ENCODE measurements at regions not wholly inside any gene's neighbourhood (a gene's known extent, or its start where the extent isn't known, plus 50 kb on each side); places are given as distances from the start of the nearest gene placed in this dataset.
"Not testable (repeated sequence)": the region's sequence is repeated elsewhere in the genome, so short reads cannot be mapped to it uniquely, and the experiment has no call there.

- Histone ChIP-seq H3K4me3 (no peak overlapping the region), H3K27me3 (no peaks in the 10 kb centered on the region), H3K9me3 (no peaks in the 10 kb centered on the region), H3K9ac (no peak overlapping the region), H3K4me1 (no peaks in the 10 kb centered on the region), H3K27ac (no peak overlapping the region), H3K36me3 (no peaks in the 10 kb centered on the region), H3K4me2 (no peak overlapping the region), H4K20me1 (no peaks in the 10 kb centered on the region)
- TF ChIP-seq Cebpa-rat (IDR thresholded peaks at IDR 0.05) = no peak
Observed at GRCh38 chr13:78897200-78897599, 238.2 kb upstream of the OBI1 start.

GRCh38 chr13:78884571-78884970 lies 225.6 kb upstream of the OBI1 start:
- no peaks in the 10 kb centered on the region for H3K9me3 ChIP-seq
- no peaks in the 10 kb centered on the region for H3K4me1 ChIP-seq
- no peak overlapping the region for H3K27ac ChIP-seq
- H3K4me3 ChIP-seq = no peak overlapping the region
- no peaks in the 10 kb centered on the region for H3K27me3 ChIP-seq
- TF ChIP-seq Cebpa-rat (IDR thresholded peaks at IDR 0.05) = no peak
- no peaks in the 10 kb centered on the region for H4K20me1 ChIP-seq
- no peak overlapping the region for H3K9ac ChIP-seq
- no peaks in the 10 kb centered on the region for H3K36me3 ChIP-seq
- H3K4me2 ChIP-seq = no peak overlapping the region

- TF ChIP-seq Cebpa-rat (IDR thresholded peaks at IDR 0.05) = no peak
- H3K9me3 ChIP-seq = no peaks in the 10 kb centered on the region
- H3K27me3 ChIP-seq = no peaks in the 10 kb centered on the region
- H3K36me3 ChIP-seq = no peaks in the 10 kb centered on the region
- no peaks in the 10 kb centered on the region for H3K4me1 ChIP-seq
- no peak overlapping the region for H3K9ac ChIP-seq
- H3K27ac ChIP-seq = no peak overlapping the region
- H4K20me1 ChIP-seq = no peaks in the 10 kb centered on the region
- no peak overlapping the region for H3K4me2 ChIP-seq
- H3K4me3 ChIP-seq = no peak overlapping the region
Observed at GRCh38 chr13:78881751-78882150, 222.8 kb upstream of the OBI1 start.

- no peak overlapping the region for H3K4me3 ChIP-seq
- H4K20me1 ChIP-seq = no peaks in the 10 kb centered on the region
- no peak for TF ChIP-seq Cebpa-rat (IDR thresholded peaks at IDR 0.05)
- H3K27ac ChIP-seq = no peak overlapping the region
- H3K36me3 ChIP-seq = no peaks in the 10 kb centered on the region
- no peaks in the 10 kb centered on the region for H3K27me3 ChIP-seq
- H3K9me3 ChIP-seq = no peaks in the 10 kb centered on the region
- H3K4me1 ChIP-seq = no peaks in the 10 kb centered on the region
- H3K4me2 ChIP-seq = no peak overlapping the region
- no peak overlapping the region for H3K9ac ChIP-seq
Observed at GRCh38 chr13:78881054-78881453, 222.1 kb upstream of the OBI1 start.

GRCh38 chr13:78876915-78877549 lies 218.1 kb upstream of the OBI1 start:
- Histone ChIP-seq H3K4me3 (no peak overlapping the region), H3K27ac (no peak overlapping the region), H3K4me2 (no peak overlapping the region), H3K9ac (no peak overlapping the region), H3K27me3 (no peaks in the 10 kb centered on the region), H3K4me1 (no peaks in the 10 kb centered on the region), H4K20me1 (no peaks in the 10 kb centered on the region), H3K36me3 (no peaks in the 10 kb centered on the region), H3K9me3 (no peaks in the 10 kb centered on the region)
- no peak for TF ChIP-seq Cebpa-rat (IDR thresholded peaks at IDR 0.05)

- no peaks in the 10 kb centered on the region for H3K36me3 ChIP-seq
- no peaks in the 10 kb centered on the region for H3K27me3 ChIP-seq
- no peak for TF ChIP-seq Cebpa-rat (IDR thresholded peaks at IDR 0.05)
- no peak overlapping the region for H3K9ac ChIP-seq
- no peak overlapping the region for H3K4me3 ChIP-seq
- H3K9me3 ChIP-seq = no peaks in the 10 kb centered on the region
- H3K4me2 ChIP-seq = no peak overlapping the region
- H3K27ac ChIP-seq = no peak overlapping the region
- no peaks in the 10 kb centered on the region for H3K4me1 ChIP-seq
- no peaks in the 10 kb centered on the region for H4K20me1 ChIP-seq
Observed at GRCh38 chr13:78875792-78876580, 217.0 kb upstream of the OBI1 start.

- no peaks in the 10 kb centered on the region for H3K27me3 ChIP-seq
- H3K9ac ChIP-seq = no peak overlapping the region
- H3K36me3 ChIP-seq = no peaks in the 10 kb centered on the region
- H3K4me2 ChIP-seq = no peak overlapping the region
- H3K9me3 ChIP-seq = no peaks in the 10 kb centered on the region
- H4K20me1 ChIP-seq = no peaks in the 10 kb centered on the region
- H3K4me3 ChIP-seq = no peak overlapping the region
- no peak overlapping the region for H3K27ac ChIP-seq
- TF ChIP-seq Cebpa-rat (IDR thresholded peaks at IDR 0.05) = no peak
- H3K4me1 ChIP-seq = no peaks in the 10 kb centered on the region
Observed at GRCh38 chr13:78868991-78869390, 210.0 kb upstream of the OBI1 start.

GRCh38 chr13:78867655-78868054 lies 208.7 kb upstream of the OBI1 start:
- H4K20me1 ChIP-seq = no peaks in the 10 kb centered on the region
- TF ChIP-seq Cebpa-rat (IDR thresholded peaks at IDR 0.05) = no peak
- no peak overlapping the region for H3K4me2 ChIP-seq

GRCh38 chr13:78866076-78866475 lies 207.1 kb upstream of the OBI1 start:
- H3K4me3 ChIP-seq, H3K9me3 ChIP-seq, H3K27me3 ChIP-seq, H3K9ac ChIP-seq, H3K27ac ChIP-seq, H3K36me3 ChIP-seq, H4K20me1 ChIP-seq, H3K4me1 ChIP-seq, H3K4me2 ChIP-seq: not testable (repeated sequence)

More at GRCh38 chr13:78867655-78868054, 208.7 kb upstream of the OBI1 start:
- no peaks in the 10 kb centered on the region for H3K27me3 ChIP-seq
- H3K4me3 ChIP-seq = no peak overlapping the region
- no peak overlapping the region for H3K9ac ChIP-seq
- no peaks in the 10 kb centered on the region for H3K36me3 ChIP-seq
- no peak overlapping the region for H3K27ac ChIP-seq
- H3K9me3 ChIP-seq = no peaks in the 10 kb centered on the region
- no peaks in the 10 kb centered on the region for H3K4me1 ChIP-seq

GRCh38 chr13:78862446-78862845 lies 203.5 kb upstream of the OBI1 start:
- Histone ChIP-seq H3K4me2 (no peak overlapping the region), H3K36me3 (no peaks in the 10 kb centered on the region), H3K4me3 (no peak overlapping the region), H3K9me3 (peaks cover 9% of the 10 kb centered on the region), H3K27ac (no peak overlapping the region), H3K27me3 (no peaks in the 10 kb centered on the region), H3K9ac (no peak overlapping the region), H3K4me1 (no peaks in the 10 kb centered on the region), H4K20me1 (no peaks in the 10 kb centered on the region)
- no peak for TF ChIP-seq Cebpa-rat (IDR thresholded peaks at IDR 0.05)
